ENCODE measurements at regions not wholly inside any gene's neighbourhood (a gene's known extent, or its start where the extent isn't known, plus 50 kb on each side); places are given as distances from the start of the nearest gene placed in this dataset.

DNA sequence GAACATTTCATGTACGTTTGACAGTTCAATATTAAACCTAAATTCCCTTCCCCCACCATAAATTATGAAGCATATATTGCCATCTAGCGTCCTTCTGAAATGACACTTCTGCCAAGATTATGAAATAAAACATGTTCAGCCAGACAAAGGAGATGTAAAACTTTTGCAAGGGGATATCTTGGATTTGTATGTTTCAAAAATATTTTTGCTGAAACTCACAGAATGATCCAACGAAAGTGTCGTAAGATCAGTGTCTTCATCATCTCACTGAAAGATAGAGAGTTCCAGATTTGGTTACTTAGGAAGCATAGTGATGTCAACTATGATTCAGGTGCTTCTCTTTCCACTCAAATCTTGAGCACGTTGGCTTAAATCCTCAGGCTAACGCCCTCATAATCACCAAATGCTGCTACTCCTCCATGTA lies 904.3 kb downstream of the XPNPEP1 start:
- H3K27ac Mint-ChIP-seq (ENCODE audit: unreplicated experiment) = no peak overlapping the region
- H3K27me3 Mint-ChIP-seq (ENCODE audit: low read depth) = peaks cover 2% of the 10 kb centered on the region
- H3K4me3 Mint-ChIP-seq = no peak overlapping the region
- DNase-seq (ENCODE audit: low read depth, low spot score) = no peak
- no peaks in the 10 kb centered on the region for H3K4me1 Mint-ChIP-seq
- H3K36me3 Mint-ChIP-seq (ENCODE audit: low read depth) = no peaks in the 10 kb centered on the region
- TF ChIP-seq, protein P1, sequence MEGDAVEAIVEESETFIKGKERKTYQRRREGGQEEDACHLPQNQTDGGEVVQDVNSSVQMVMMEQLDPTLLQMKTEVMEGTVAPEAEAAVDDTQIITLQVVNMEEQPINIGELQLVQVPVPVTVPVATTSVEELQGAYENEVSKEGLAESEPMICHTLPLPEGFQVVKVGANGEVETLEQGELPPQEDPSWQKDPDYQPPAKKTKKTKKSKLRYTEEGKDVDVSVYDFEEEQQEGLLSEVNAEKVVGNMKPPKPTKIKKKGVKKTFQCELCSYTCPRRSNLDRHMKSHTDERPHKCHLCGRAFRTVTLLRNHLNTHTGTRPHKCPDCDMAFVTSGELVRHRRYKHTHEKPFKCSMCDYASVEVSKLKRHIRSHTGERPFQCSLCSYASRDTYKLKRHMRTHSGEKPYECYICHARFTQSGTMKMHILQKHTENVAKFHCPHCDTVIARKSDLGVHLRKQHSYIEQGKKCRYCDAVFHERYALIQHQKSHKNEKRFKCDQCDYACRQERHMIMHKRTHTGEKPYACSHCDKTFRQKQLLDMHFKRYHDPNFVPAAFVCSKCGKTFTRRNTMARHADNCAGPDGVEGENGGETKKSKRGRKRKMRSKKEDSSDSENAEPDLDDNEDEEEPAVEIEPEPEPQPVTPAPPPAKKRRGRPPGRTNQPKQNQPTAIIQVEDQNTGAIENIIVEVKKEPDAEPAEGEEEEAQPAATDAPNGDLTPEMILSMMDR (conservative IDR thresholded peaks at IDR 0.05) = no peak
- H3K9me3 Mint-ChIP-seq = no peaks in the 10 kb centered on the region

DNA sequence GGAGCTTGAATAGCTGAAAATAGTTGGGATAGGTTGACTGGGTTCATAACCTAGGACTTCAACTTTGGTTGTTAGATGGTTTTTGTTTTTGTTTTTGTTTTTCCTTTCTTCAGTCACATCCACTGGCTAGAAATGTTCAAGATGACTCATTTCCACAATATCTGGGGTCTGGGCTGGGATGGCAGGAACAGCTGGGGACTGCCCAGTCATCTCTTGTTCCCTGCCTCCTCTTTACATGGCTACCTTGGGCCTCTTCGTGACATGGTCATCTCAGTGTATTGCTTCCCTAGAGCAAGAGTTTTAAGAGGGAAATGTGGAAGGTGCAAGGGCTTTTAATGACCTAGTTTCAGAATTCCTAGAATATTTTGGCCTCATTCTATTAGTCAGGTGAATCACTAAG lies 915.8 kb downstream of the XPNPEP1 start:
- H3K27ac Mint-ChIP-seq (ENCODE audit: unreplicated experiment) = no peak overlapping the region
- TF ChIP-seq, protein P1 (conservative IDR thresholded peaks at IDR 0.05) = no peak
- no peaks in the 10 kb centered on the region for H3K36me3 Mint-ChIP-seq (ENCODE audit: low read depth)
- peaks cover 3% of the 10 kb centered on the region for H3K9me3 Mint-ChIP-seq
- no peaks in the 10 kb centered on the region for H3K4me1 Mint-ChIP-seq
- no peaks in the 10 kb centered on the region for H3K27me3 Mint-ChIP-seq (ENCODE audit: low read depth)
- DNase-seq (ENCODE audit: low read depth, low spot score) = no peak
- H3K4me3 Mint-ChIP-seq = no peak overlapping the region

DNA sequence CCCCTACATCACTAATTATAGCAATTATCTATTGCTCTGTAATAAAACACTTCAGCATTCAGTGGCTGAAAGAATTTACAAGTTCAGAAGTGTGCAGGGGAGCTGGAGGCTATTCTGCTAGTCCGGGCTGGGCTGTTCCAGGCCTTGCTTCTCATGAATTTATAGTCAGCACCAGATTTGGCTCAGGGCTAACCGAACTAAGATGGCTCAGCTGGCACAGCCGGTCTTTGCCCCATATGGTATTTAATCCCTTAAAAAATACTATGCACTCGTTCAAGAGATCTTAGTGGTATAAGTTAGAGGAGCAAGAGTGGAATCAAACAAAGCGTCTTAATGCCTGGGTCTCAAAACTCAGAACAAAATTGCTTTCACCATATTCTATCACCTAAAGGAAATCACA lies 932.9 kb downstream of the XPNPEP1 start:
- Mint-ChIP-seq H3K4me1 (no peaks in the 10 kb centered on the region), H3K9me3 (no peaks in the 10 kb centered on the region), H3K27me3 (ENCODE audit: low read depth) (no peaks in the 10 kb centered on the region), H3K4me3 (no peak overlapping the region), H3K27ac (ENCODE audit: unreplicated experiment) (no peak overlapping the region), H3K36me3 (ENCODE audit: low read depth) (no peaks in the 10 kb centered on the region)
- DNase-seq (ENCODE audit: low read depth, low spot score) = no peak
- TF ChIP-seq, protein P1 (conservative IDR thresholded peaks at IDR 0.05) = no peak

DNA sequence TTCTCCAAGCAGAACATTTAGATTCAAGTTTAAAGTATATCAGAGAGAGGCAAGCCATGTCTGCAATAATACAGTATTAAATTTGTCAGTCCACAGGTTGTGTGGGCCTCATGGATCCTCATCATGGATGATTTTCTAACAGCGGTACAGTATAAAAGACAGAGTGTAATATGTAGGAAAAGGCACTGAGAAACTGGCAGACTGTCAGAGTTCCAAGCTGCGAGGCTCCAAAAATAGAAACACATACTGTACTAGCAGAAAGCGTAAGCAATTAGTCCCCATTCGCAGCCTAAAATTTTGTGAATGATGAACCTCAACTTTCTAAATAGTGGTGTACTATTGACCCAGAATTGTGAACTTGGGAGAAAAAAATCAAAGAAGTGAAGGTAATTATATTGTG lies 933.3 kb downstream of the XPNPEP1 start:
- H3K36me3 Mint-ChIP-seq (ENCODE audit: low read depth) = no peaks in the 10 kb centered on the region
- DNase-seq (ENCODE audit: low read depth, low spot score) = no peak
- TF ChIP-seq, protein P1 (conservative IDR thresholded peaks at IDR 0.05) = no peak
- no peak overlapping the region for H3K4me3 Mint-ChIP-seq
- no peaks in the 10 kb centered on the region for H3K27me3 Mint-ChIP-seq (ENCODE audit: low read depth)
- H3K27ac Mint-ChIP-seq (ENCODE audit: unreplicated experiment) = no peak overlapping the region
- no peaks in the 10 kb centered on the region for H3K4me1 Mint-ChIP-seq
- no peaks in the 10 kb centered on the region for H3K9me3 Mint-ChIP-seq

DNA sequence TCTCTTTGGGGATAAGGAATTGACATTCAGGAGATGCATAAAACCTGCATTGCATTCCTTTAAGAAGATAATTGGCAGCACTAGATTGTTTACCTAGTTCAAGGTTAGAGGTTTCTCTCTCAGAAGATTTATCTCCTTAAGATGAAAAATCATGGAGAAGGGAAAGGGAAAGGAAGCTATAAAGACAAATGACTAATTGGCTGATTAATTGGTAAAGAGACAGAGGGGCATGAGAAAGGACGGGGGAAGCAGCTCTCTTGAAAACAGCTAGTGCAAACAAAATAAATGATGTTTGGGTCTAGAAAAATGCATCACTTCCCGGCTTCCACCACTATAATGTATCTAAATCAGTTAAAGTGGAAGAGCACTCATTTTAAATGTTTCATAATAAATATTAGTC lies 941.2 kb downstream of the XPNPEP1 start:
- Mint-ChIP-seq H3K27me3 (ENCODE audit: low read depth) (peaks cover 12% of the 10 kb centered on the region), H3K36me3 (ENCODE audit: low read depth) (no peaks in the 10 kb centered on the region), H3K9me3 (no peaks in the 10 kb centered on the region), H3K27ac (ENCODE audit: unreplicated experiment) (no peak overlapping the region), H3K4me3 (no peak overlapping the region), H3K4me1 (no peaks in the 10 kb centered on the region)
- DNase-seq (ENCODE audit: low read depth, low spot score) = no peak
- TF ChIP-seq, protein P1 (conservative IDR thresholded peaks at IDR 0.05) = no peak

DNA sequence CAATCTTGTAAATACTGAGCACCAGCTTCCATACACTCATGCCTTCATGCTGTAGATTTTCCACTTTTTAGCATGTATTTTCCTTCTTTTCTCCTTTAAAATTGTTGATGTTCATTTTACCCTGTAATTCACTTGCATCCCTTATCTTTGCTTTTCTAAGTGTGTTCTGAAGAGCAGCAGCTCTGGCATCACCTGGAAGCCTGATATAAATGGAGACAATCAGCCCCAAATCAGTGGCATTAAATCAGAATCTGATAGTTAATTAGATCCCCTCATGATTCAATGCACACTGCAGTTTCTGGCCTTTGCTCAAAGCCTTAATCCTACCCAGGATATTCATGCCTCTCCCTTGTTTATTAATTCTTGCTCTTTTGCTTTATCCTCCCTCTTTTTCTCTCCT lies 942.4 kb downstream of the XPNPEP1 start:
- Mint-ChIP-seq H3K4me3 (no peak overlapping the region), H3K9me3 (no peaks in the 10 kb centered on the region), H3K27ac (ENCODE audit: unreplicated experiment) (no peak overlapping the region), H3K27me3 (ENCODE audit: low read depth) (peaks cover 15% of the 10 kb centered on the region), H3K4me1 (no peaks in the 10 kb centered on the region), H3K36me3 (ENCODE audit: low read depth) (no peaks in the 10 kb centered on the region)
- TF ChIP-seq, protein P1 (conservative IDR thresholded peaks at IDR 0.05) = no peak
- no peak for DNase-seq (ENCODE audit: low read depth, low spot score)

Data from neural crest cell (in vitro differentiated cells).